ENCODE measurements at regions not wholly inside any gene's neighbourhood (a gene's known extent, or its start where the extent isn't known, plus 50 kb on each side); places are given as distances from the start of the nearest gene placed in this dataset.

- ATAC-seq (ENCODE audit: low FRiP score), result no peak
- intact Hi-C loops (cut with DNase I), result no loop called here
- no peaks in the 10 kb centered on the region for H3K27me3 ChIP-seq (ENCODE audit: control insufficient read depth in 1 of 2, insufficient read depth in 2 of 2, low read length in 1 of 2)
- H3K4me3 ChIP-seq (ENCODE audit: low read length in 2 of 2), result no peak overlapping the region
- 59 to 62% methylated on average over 4 of the region's 4 CpGs for WGBS, 2 donors
- peaks cover 2% of the 10 kb centered on the region for H3K9me3 ChIP-seq (ENCODE audit: control insufficient read depth, low read length)
- H3K4me1 ChIP-seq (ENCODE audit: control insufficient read depth in 1 of 2, insufficient read depth in 2 of 2, low read length in 2 of 2), result no peaks in the 10 kb centered on the region
- H3K27ac ChIP-seq (ENCODE audit: low read depth in 1 of 2, low read length in 2 of 2), result no peak overlapping the region
- H3K36me3 ChIP-seq (ENCODE audit: control insufficient read depth in 1 of 2, insufficient read depth in 2 of 2, low read length in 1 of 2), result no peaks in the 10 kb centered on the region
- DNase-seq, result no peak
Measured at GRCh38 chr20:60372822-60373221, 414.6 kb downstream of the CDH26 start.

DNA sequence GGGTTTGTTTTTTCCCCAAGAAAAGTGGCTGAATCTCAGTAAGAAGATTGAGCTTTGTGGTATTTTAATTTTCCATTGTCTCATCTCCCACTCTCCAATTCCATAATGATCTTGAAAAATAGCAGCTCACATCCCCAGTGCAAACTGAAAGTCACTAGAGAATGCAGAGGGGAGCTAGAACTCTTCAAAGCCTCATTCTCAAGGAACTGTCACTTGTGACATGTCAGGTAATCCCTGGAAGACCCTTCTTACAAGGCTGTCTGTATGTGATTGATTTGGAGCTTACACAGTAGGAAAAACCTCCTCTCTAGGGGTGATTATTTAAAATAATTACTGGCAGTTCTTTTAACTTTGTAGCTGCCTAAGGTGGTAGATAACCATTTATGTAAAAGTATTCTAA, 420.4 kb downstream of the CDH26 start:
- Histone ChIP-seq H3K27ac (ENCODE audit: low read depth in 1 of 2, low read length in 2 of 2) (no peak overlapping the region), H3K4me3 (ENCODE audit: low read length in 2 of 2) (no peak overlapping the region), H3K27me3 (ENCODE audit: control insufficient read depth in 1 of 2, insufficient read depth in 2 of 2, low read length in 1 of 2) (no peaks in the 10 kb centered on the region), H3K9me3 (ENCODE audit: control insufficient read depth, low read length) (no peaks in the 10 kb centered on the region), H3K4me1 (ENCODE audit: control insufficient read depth in 1 of 2, insufficient read depth in 2 of 2, low read length in 2 of 2) (no peaks in the 10 kb centered on the region), H3K36me3 (ENCODE audit: control insufficient read depth in 1 of 2, insufficient read depth in 2 of 2, low read length in 1 of 2) (no peaks in the 10 kb centered on the region)
- ATAC-seq (ENCODE audit: low FRiP score) (no peak), DNase-seq (no peak)
- intact Hi-C loops (cut with DNase I), result no loop called here

- Histone ChIP-seq H3K27ac (ENCODE audit: low read depth in 1 of 2, low read length in 2 of 2) (no peak overlapping the region), H3K27me3 (ENCODE audit: control insufficient read depth in 1 of 2, insufficient read depth in 2 of 2, low read length in 1 of 2) (no peaks in the 10 kb centered on the region), H3K36me3 (ENCODE audit: control insufficient read depth in 1 of 2, insufficient read depth in 2 of 2, low read length in 1 of 2) (no peaks in the 10 kb centered on the region), H3K9me3 (ENCODE audit: control insufficient read depth, low read length) (no peaks in the 10 kb centered on the region), H3K4me1 (ENCODE audit: control insufficient read depth in 1 of 2, insufficient read depth in 2 of 2, low read length in 2 of 2) (no peaks in the 10 kb centered on the region), H3K4me3 (ENCODE audit: low read length in 2 of 2) (no peak overlapping the region)
- intact Hi-C loops (cut with DNase I), result no loop called here
- no peak for DNase-seq
- 46 to 49% methylated on average over 3 of the region's 3 CpGs for WGBS, 2 donors
- no peak for ATAC-seq (ENCODE audit: low FRiP score)
Measured at GRCh38 chr20:60381643-60382400, 423.6 kb downstream of the CDH26 start.

GRCh38 chr20:60389441-60389840, 431.2 kb downstream of the CDH26 start:
- Histone ChIP-seq H3K27ac (ENCODE audit: low read depth in 1 of 2, low read length in 2 of 2) (no peak overlapping the region), H3K36me3 (ENCODE audit: control insufficient read depth in 1 of 2, insufficient read depth in 2 of 2, low read length in 1 of 2) (no peaks in the 10 kb centered on the region), H3K27me3 (ENCODE audit: control insufficient read depth in 1 of 2, insufficient read depth in 2 of 2, low read length in 1 of 2) (no peaks in the 10 kb centered on the region), H3K4me3 (ENCODE audit: low read length in 2 of 2) (no peak overlapping the region), H3K9me3 (ENCODE audit: control insufficient read depth, low read length) (no peaks in the 10 kb centered on the region), H3K4me1 (ENCODE audit: control insufficient read depth in 1 of 2, insufficient read depth in 2 of 2, low read length in 2 of 2) (no peaks in the 10 kb centered on the region)
- ATAC-seq (ENCODE audit: low FRiP score), result no peak
- no peak for DNase-seq
- intact Hi-C loops (cut with DNase I), result no loop called here

GRCh38 chr20:60389882-60390281, 431.7 kb downstream of the CDH26 start:
- DNase-seq (no peak), ATAC-seq (ENCODE audit: low FRiP score) (no peak)
- Histone ChIP-seq H3K9me3 (ENCODE audit: control insufficient read depth, low read length) (no peaks in the 10 kb centered on the region), H3K27me3 (ENCODE audit: control insufficient read depth in 1 of 2, insufficient read depth in 2 of 2, low read length in 1 of 2) (no peaks in the 10 kb centered on the region), H3K36me3 (ENCODE audit: control insufficient read depth in 1 of 2, insufficient read depth in 2 of 2, low read length in 1 of 2) (no peaks in the 10 kb centered on the region), H3K4me3 (ENCODE audit: low read length in 2 of 2) (no peak overlapping the region), H3K4me1 (ENCODE audit: control insufficient read depth in 1 of 2, insufficient read depth in 2 of 2, low read length in 2 of 2) (no peaks in the 10 kb centered on the region), H3K27ac (ENCODE audit: low read depth in 1 of 2, low read length in 2 of 2) (no peak overlapping the region)
- intact Hi-C loops (cut with DNase I), result no loop called here
- WGBS, 2 donors, result 53 to 58% methylated on average over 7 of the region's 7 CpGs

GRCh38 chr20:60395991-60396390, 437.8 kb downstream of the CDH26 start:
- DNase-seq, result no peak
- H3K4me1 ChIP-seq (ENCODE audit: control insufficient read depth in 1 of 2, insufficient read depth in 2 of 2, low read length in 2 of 2), result no peaks in the 10 kb centered on the region
- H3K4me3 ChIP-seq (ENCODE audit: low read length in 2 of 2), result no peak overlapping the region
- ATAC-seq (ENCODE audit: low FRiP score), result no peak
- no peaks in the 10 kb centered on the region for H3K36me3 ChIP-seq (ENCODE audit: control insufficient read depth in 1 of 2, insufficient read depth in 2 of 2, low read length in 1 of 2)
- intact Hi-C loops (cut with DNase I), result no loop called here
- H3K27me3 ChIP-seq (ENCODE audit: control insufficient read depth in 1 of 2, insufficient read depth in 2 of 2, low read length in 1 of 2), result no peaks in the 10 kb centered on the region
- WGBS, 2 donors, result 37 to 45% methylated on average over 3 of the region's 3 CpGs
- no peak overlapping the region for H3K27ac ChIP-seq (ENCODE audit: low read depth in 1 of 2, low read length in 2 of 2)
- peaks cover 2% of the 10 kb centered on the region for H3K9me3 ChIP-seq (ENCODE audit: control insufficient read depth, low read length)

DNA sequence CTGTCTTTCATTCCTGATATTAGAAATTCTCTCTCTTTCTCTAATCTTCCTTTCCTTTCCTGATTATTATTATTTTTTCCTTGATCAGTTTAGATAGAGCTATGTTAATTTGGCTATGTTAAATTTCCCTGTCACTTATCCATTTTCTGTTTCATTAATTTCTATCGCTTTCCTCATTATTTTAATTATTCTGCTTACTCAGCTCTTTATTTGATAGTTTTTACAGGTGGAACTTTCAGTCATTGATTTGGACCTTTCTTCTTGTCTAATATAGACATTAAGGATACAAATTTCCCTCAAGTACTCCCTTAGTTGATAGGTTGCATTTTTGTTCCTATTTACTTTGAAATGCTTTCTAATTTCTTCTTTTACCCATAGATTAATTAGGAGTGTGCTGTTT, 442.3 kb downstream of the CDH26 start:
- Histone ChIP-seq H3K27ac (ENCODE audit: low read depth in 1 of 2, low read length in 2 of 2) (no peak overlapping the region), H3K4me3 (ENCODE audit: low read length in 2 of 2) (no peak overlapping the region), H3K27me3 (ENCODE audit: control insufficient read depth in 1 of 2, insufficient read depth in 2 of 2, low read length in 1 of 2) (peaks cover 0 to 2% of the 10 kb centered on the region in 2 donors), H3K9me3 (ENCODE audit: control insufficient read depth, low read length) (peaks cover 3% of the 10 kb centered on the region), H3K36me3 (ENCODE audit: control insufficient read depth in 1 of 2, insufficient read depth in 2 of 2, low read length in 1 of 2) (no peaks in the 10 kb centered on the region), H3K4me1 (ENCODE audit: control insufficient read depth in 1 of 2, insufficient read depth in 2 of 2, low read length in 2 of 2) (no peaks in the 10 kb centered on the region)
- intact Hi-C loops (cut with DNase I), result no loop called here
- WGBS, 2 donors, result 88 to 93% methylated on average over 1 of the region's 1 CpG
- DNase-seq, result no peak
- no peak for ATAC-seq (ENCODE audit: low FRiP score)

DNA sequence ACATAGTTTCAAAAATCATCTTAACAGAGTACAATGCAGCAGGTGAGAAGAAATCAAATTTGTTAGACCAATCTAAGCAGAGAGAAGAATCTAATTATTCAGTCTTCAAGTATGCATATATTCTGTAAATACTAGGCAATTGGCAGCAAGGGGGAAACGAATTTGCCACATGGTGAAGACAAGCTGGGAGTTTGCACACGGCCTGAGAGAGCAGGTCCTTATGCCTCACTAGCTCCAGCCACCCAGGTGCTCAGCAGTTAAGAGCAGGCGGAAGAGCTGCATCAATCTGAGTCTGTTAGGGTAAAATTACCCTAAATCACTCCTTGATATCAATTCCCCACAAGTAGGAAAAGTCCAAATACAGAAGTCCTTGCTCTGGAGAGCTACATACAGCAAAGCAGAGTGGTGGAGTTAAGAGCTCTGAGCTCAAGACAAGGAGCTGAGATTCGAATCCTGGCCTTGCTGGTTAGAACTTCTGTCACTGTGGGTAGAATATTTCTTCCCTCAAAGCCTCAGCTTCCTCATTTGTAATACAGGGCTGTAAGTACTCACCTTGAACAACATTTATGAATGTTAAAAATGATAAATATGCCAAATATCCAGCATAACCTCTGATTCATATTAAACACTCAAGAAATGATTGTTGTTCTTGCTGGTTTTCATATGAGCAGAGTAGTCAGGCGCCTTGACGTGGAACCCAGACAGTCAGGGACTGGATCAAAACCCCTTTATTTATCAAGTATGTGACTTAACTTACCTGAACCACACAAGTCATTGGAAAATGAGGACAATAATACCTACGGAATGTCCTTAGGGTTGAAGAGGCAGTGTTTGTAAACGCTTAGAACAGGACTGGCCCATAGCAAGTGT, 444.2 kb downstream of the CDH26 start:
- ATAC-seq (ENCODE audit: low FRiP score), result no peak
- DNase-seq, result no peak
- Histone ChIP-seq H3K27ac (ENCODE audit: low read depth in 1 of 2, low read length in 2 of 2) (no peak overlapping the region), H3K27me3 (ENCODE audit: control insufficient read depth in 1 of 2, insufficient read depth in 2 of 2, low read length in 1 of 2) (peaks cover 0 to 2% of the 10 kb centered on the region in 2 donors), H3K36me3 (ENCODE audit: control insufficient read depth in 1 of 2, insufficient read depth in 2 of 2, low read length in 1 of 2) (no peaks in the 10 kb centered on the region), H3K4me1 (ENCODE audit: control insufficient read depth in 1 of 2, insufficient read depth in 2 of 2, low read length in 2 of 2) (no peaks in the 10 kb centered on the region), H3K4me3 (ENCODE audit: low read length in 2 of 2) (no peak overlapping the region), H3K9me3 (ENCODE audit: control insufficient read depth, low read length) (peaks cover 3% of the 10 kb centered on the region)
- WGBS, 2 donors, result 61 to 68% methylated on average over 8 of the region's 8 CpGs
- intact Hi-C loops (cut with DNase I), result no loop called here
